Right ventricle myocardium inferior (tissue), 1 donor: ENCODE measurements at regions not wholly inside any gene's neighbourhood (a gene's known extent, or its start where the extent isn't known, plus 50 kb on each side); places are given as distances from the start of the nearest gene placed in this dataset.
"Not testable (repeated sequence)": the region's sequence is repeated elsewhere in the genome, so short reads cannot be mapped to it uniquely, and the experiment has no call there.

Source experiments
- ATAC-seq: fragments of 200-7000 bp; cut with Tn5 transposase; one replicate; pipeline ENCODE4 v1.9.1; 2020; ENCODE audit warnings: mild to moderate bottlenecking, moderate library complexity
- DNase-seq: peaks from one replicate; pipeline ENCODE4 v3.0.0; 2021; ENCODE audit errors: missing footprints
- intact Hi-C: fragments of 100-400 bp; cut with DNase I; formaldehyde crosslinking; loops from one replicate; pipeline ENCODE4 v1.11.0; 2022
- donor health status: DM: no; HTN: yes; CAD: no; lungs with severe emphysema.

GRCh38 chr18:22601481-22601880 is 183.8 kb upstream of the CTAGE1 start:
- no peak for ATAC-seq
- DNase-seq = no peak
- intact Hi-C loops = no loop called here

- DNase-seq, intact Hi-C loops, ATAC-seq: not testable (repeated sequence)
These were observed 184.7 kb upstream of the CTAGE1 start for GRCh38 chr18:22602456-22602855.

- DNase-seq (no peak), ATAC-seq (no peak)
- intact Hi-C loops = no loop called here
These were observed 186.2 kb upstream of the CTAGE1 start for GRCh38 chr18:22603902-22604301.

- DNase-seq = no peak
- intact Hi-C loops = no loop called here
- peak; percentile 69 for ATAC-seq
These were observed 186.8 kb upstream of the CTAGE1 start for GRCh38 chr18:22604390-22604985.

GRCh38 chr18:22604986-22605421 is 187.3 kb upstream of the CTAGE1 start:
- no peak for ATAC-seq
- intact Hi-C loops = no loop called here
- no peak for DNase-seq

- ATAC-seq = no peak
- no peak for DNase-seq
- intact Hi-C loops = no loop called here
These were observed 188.0 kb upstream of the CTAGE1 start for GRCh38 chr18:22605736-22606135.

- intact Hi-C loops = no loop called here
- ATAC-seq = peak; percentile 20
- DNase-seq = no peak
These were observed 189.0 kb upstream of the CTAGE1 start for GRCh38 chr18:22606563-22607283.

- DNase-seq (no peak), ATAC-seq (no peak)
- intact Hi-C loops = no loop called here
These were observed 189.5 kb upstream of the CTAGE1 start for GRCh38 chr18:22607284-22607635.

GRCh38 chr18:22608847-22609246 is 191.1 kb upstream of the CTAGE1 start:
- DNase-seq = no peak
- intact Hi-C loops = no loop called here
- ATAC-seq = no peak

- peak; percentile 80 for DNase-seq
- peak; percentile 29 for ATAC-seq
- intact Hi-C loops = loop anchor here (5.0 kb wide), 1 partner anchor 93 kb away; no protein-coding TSS in a partner anchor
These were observed 191.9 kb upstream of the CTAGE1 start for GRCh38 chr18:22609642-22610041.

- ATAC-seq (peak; percentile 57), DNase-seq (no peak)
- intact Hi-C loops = loop anchor here (5.0 kb wide), 1 partner anchor 89 kb away; no protein-coding TSS in a partner anchor
These were observed 195.5 kb upstream of the CTAGE1 start for GRCh38 chr18:22613058-22613690.

- intact Hi-C loops = loop anchor here (5.0 kb wide), 1 partner anchor 89 kb away; no protein-coding TSS in a partner anchor
These were observed 196.1 kb upstream of the CTAGE1 start for GRCh38 chr18:22613788-22614187.

GRCh38 chr18:22623513-22623912 is 205.8 kb upstream of the CTAGE1 start:
- ATAC-seq = no peak
- no peak for DNase-seq
- intact Hi-C loops = no loop called here

More at GRCh38 chr18:22613788-22614187, 196.1 kb upstream of the CTAGE1 start:
- DNase-seq (no peak), ATAC-seq (no peak)

- intact Hi-C loops = no loop called here
- no peak for ATAC-seq
- DNase-seq = no peak
These were observed 206.5 kb upstream of the CTAGE1 start for GRCh38 chr18:22624176-22624575.

- intact Hi-C loops = no loop called here
- DNase-seq (no peak), ATAC-seq (no peak)
These were observed 207.7 kb upstream of the CTAGE1 start for GRCh38 chr18:22625406-22625805.

- ATAC-seq = no peak
- DNase-seq = no peak
These were observed 209.1 kb upstream of the CTAGE1 start for GRCh38 chr18:22626771-22627170.

GRCh38 chr18:22627506-22627905 is 209.8 kb upstream of the CTAGE1 start:
- ATAC-seq = no peak
- no peak for DNase-seq
- intact Hi-C loops = no loop called here

More at GRCh38 chr18:22626771-22627170, 209.1 kb upstream of the CTAGE1 start:
- intact Hi-C loops = no loop called here

- DNase-seq = no peak
- no peak for ATAC-seq
- intact Hi-C loops = no loop called here
These were observed 211.2 kb upstream of the CTAGE1 start for GRCh38 chr18:22628795-22629510.

- no peak for ATAC-seq
- no peak for DNase-seq
- intact Hi-C loops = no loop called here
These were observed 213.3 kb upstream of the CTAGE1 start for GRCh38 chr18:22630980-22631379.
